Activated naive CD8-positive, alpha-beta T cell treated with anti-CD3 and anti-CD28 coated beads, Interleukin-2, amount 50 U/mL, for 24 hours (primary cell): ENCODE measurements at regions not wholly inside any gene's neighbourhood (a gene's known extent, or its start where the extent isn't known, plus 50 kb on each side); places are given as distances from the start of the nearest gene placed in this dataset.
"Not testable (repeated sequence)": the region's sequence is repeated elsewhere in the genome, so short reads cannot be mapped to it uniquely, and the experiment has no call there.

ENCODE experiments used
- ATAC-seq: fragments of 150-1000 bp; cut with Tn5 transposase; one replicate; pipeline ENCODE4 v1.10.0; 2021
- DNase-seq: peaks from one replicate; pipeline ENCODE4 v3.0.0; 2021
- H3K27ac Mint-ChIP-seq: one replicate; pipeline ENCODE4 v1.8.0; 2021; ENCODE audit warnings: mild to moderate bottlenecking, mixed read lengths
- H3K27me3 Mint-ChIP-seq: one replicate; pipeline ENCODE4 v1.8.0; 2021; ENCODE audit warnings: mixed read lengths
- H3K36me3 Mint-ChIP-seq: one replicate; pipeline ENCODE4 v1.8.0; 2021; ENCODE audit warnings: low read depth, mixed read lengths
- H3K4me1 Mint-ChIP-seq: one replicate; pipeline ENCODE4 v1.8.0; 2021; ENCODE audit warnings: mixed read lengths
- H3K4me3 Mint-ChIP-seq: one replicate; pipeline ENCODE4 v1.8.0; 2021; ENCODE audit warnings: mild to moderate bottlenecking, moderate library complexity, mixed read lengths
- H3K9me3 Mint-ChIP-seq: one replicate; pipeline ENCODE4 v1.8.0; 2021; ENCODE audit warnings: mixed read lengths

GRCh38 chr12:107511292-107511691 lies 174.3 kb upstream of the PWP1 start:
- no peak overlapping the region for H3K4me3 Mint-ChIP-seq
- H3K27ac Mint-ChIP-seq: no peak overlapping the region
- ATAC-seq: no peak
- H3K27me3 Mint-ChIP-seq: no peaks in the 10 kb centered on the region
- H3K4me1 Mint-ChIP-seq: peaks cover 13% of the 10 kb centered on the region
- no peak for DNase-seq
- H3K36me3 Mint-ChIP-seq: peaks cover 2% of the 10 kb centered on the region
- H3K9me3 Mint-ChIP-seq: peaks cover 4% of the 10 kb centered on the region

DNA sequence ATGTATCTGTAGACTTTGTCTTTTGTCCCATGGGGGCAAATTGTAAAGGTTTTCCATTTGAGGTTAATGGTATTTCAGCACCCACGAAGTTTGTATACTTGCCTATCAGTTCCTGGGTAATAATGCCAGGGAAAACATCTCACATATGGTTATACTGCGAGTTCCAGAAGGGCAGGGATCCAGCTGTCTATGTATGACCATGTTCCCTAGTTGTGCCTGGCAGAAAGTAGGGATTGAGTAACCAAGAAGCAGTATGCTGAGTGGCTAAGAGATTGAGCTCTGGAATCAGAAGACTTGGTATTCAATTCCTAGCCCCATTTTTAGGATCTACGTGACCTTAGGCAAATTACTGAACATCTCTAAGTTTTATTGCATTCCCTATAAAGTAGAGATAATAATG lies 173.2 kb upstream of the PWP1 start:
- Mint-ChIP-seq H3K36me3 (peaks cover 2% of the 10 kb centered on the region), H3K27ac (no peak overlapping the region), H3K9me3 (peaks cover 4% of the 10 kb centered on the region), H3K27me3 (no peaks in the 10 kb centered on the region), H3K4me3 (no peak overlapping the region), H3K4me1 (peaks cover 16% of the 10 kb centered on the region)
- ATAC-seq (no peak), DNase-seq (no peak)

DNA sequence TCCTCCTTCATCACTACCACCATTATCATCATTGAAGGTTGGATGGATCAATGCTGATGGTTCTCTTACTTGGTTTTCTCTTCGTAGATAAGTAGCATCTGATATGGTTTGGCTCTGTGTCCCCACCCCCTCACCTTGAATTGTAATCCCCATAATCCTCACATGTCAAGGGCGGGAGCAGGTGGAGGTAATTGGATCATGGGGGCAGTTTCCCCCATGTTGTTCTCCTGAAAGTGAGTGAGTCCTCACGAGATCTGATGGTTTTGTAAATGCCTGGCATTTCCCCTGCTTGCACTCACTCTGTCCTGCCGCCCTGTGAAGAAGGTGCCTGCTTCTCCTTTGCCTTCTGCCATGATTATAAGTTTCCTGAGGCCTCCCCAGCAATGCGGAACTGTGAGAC lies 172.4 kb upstream of the PWP1 start:
- Mint-ChIP-seq H3K36me3 (peaks cover 2% of the 10 kb centered on the region), H3K27me3 (no peaks in the 10 kb centered on the region), H3K4me1 (peaks cover 16% of the 10 kb centered on the region), H3K4me3 (no peak overlapping the region), H3K9me3 (peaks cover 4% of the 10 kb centered on the region), H3K27ac (no peak overlapping the region)
- ATAC-seq: no peak
- DNase-seq: no peak

- ATAC-seq (no peak), DNase-seq (no peak)
- Mint-ChIP-seq H3K4me3 (no peak overlapping the region), H3K9me3 (peaks cover 6% of the 10 kb centered on the region), H3K27ac (no peak overlapping the region), H3K36me3 (peaks cover 2% of the 10 kb centered on the region), H3K4me1 (peaks cover 16% of the 10 kb centered on the region), H3K27me3 (no peaks in the 10 kb centered on the region)
Observed at GRCh38 chr12:107513636-107514400, 171.8 kb upstream of the PWP1 start.

GRCh38 chr12:107514887-107515445 lies 170.6 kb upstream of the PWP1 start:
- Mint-ChIP-seq H3K27ac (peak overlapping the region; percentile 76), H3K36me3 (peaks cover 6% of the 10 kb centered on the region), H3K9me3 (peaks cover 8% of the 10 kb centered on the region), H3K4me1 (peaks cover 16% of the 10 kb centered on the region), H3K27me3 (no peaks in the 10 kb centered on the region), H3K4me3 (no peak overlapping the region)
- DNase-seq: no peak
- peak; percentile 9 for ATAC-seq

GRCh38 chr12:107515446-107515958 lies 170.1 kb upstream of the PWP1 start:
- peaks cover 8% of the 10 kb centered on the region for H3K9me3 Mint-ChIP-seq
- no peaks in the 10 kb centered on the region for H3K27me3 Mint-ChIP-seq
- peaks cover 16% of the 10 kb centered on the region for H3K4me1 Mint-ChIP-seq
- H3K4me3 Mint-ChIP-seq: no peak overlapping the region
- peak; percentile 92 for ATAC-seq
- peaks cover 10% of the 10 kb centered on the region for H3K36me3 Mint-ChIP-seq
- H3K27ac Mint-ChIP-seq: peak overlapping the region; percentile 76
- DNase-seq: peak; percentile 34

DNA sequence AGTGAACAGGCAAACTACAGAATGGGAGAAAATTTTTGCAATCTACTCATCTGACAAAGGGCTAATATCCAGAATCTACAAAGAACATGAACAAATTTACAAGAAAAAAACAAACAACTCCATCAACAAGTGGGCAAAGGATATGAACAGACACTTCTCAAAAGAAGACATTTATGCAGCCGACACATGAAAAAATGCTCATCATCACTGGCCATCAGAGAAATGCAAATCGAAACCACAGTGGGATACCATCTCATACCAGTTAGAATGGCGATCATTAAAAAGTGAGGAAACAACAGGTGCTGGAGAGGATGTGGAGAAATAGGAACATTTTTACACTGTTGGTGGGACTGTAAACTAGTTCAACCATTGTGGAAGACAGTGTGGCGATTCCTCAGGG lies 167.8 kb upstream of the PWP1 start:
- DNase-seq, H3K9me3 Mint-ChIP-seq, H3K27me3 Mint-ChIP-seq, ATAC-seq, H3K4me3 Mint-ChIP-seq, H3K27ac Mint-ChIP-seq: not testable (repeated sequence)
- Mint-ChIP-seq H3K4me1 (peaks cover 16% of the 10 kb centered on the region), H3K36me3 (peaks cover 18% of the 10 kb centered on the region)

DNA sequence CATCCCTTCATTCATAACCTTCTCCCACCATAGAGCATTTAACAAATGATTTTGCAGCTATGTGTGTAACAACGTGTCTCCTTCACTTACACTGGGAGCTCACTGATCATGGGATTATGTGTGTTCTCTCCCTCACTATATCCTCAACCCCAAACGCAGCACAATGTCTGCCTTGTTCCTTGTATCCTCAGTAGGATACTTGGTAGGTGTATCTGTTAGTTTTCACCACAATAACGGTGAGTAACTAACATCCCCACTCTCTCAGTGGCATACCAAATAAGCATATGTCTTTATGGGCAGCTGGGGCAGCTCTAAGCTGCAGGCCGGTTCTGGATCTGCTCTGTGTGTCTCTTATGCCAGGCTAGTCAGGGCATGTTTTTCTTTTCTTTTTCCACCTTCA lies 166.7 kb upstream of the PWP1 start:
- peaks cover 18% of the 10 kb centered on the region for H3K36me3 Mint-ChIP-seq
- no peak for DNase-seq
- H3K4me1 Mint-ChIP-seq: peaks cover 16% of the 10 kb centered on the region
- no peak for ATAC-seq
- no peaks in the 10 kb centered on the region for H3K27me3 Mint-ChIP-seq
- H3K27ac Mint-ChIP-seq: no peak overlapping the region
- H3K9me3 Mint-ChIP-seq: peaks cover 8% of the 10 kb centered on the region
- H3K4me3 Mint-ChIP-seq: no peak overlapping the region

DNA sequence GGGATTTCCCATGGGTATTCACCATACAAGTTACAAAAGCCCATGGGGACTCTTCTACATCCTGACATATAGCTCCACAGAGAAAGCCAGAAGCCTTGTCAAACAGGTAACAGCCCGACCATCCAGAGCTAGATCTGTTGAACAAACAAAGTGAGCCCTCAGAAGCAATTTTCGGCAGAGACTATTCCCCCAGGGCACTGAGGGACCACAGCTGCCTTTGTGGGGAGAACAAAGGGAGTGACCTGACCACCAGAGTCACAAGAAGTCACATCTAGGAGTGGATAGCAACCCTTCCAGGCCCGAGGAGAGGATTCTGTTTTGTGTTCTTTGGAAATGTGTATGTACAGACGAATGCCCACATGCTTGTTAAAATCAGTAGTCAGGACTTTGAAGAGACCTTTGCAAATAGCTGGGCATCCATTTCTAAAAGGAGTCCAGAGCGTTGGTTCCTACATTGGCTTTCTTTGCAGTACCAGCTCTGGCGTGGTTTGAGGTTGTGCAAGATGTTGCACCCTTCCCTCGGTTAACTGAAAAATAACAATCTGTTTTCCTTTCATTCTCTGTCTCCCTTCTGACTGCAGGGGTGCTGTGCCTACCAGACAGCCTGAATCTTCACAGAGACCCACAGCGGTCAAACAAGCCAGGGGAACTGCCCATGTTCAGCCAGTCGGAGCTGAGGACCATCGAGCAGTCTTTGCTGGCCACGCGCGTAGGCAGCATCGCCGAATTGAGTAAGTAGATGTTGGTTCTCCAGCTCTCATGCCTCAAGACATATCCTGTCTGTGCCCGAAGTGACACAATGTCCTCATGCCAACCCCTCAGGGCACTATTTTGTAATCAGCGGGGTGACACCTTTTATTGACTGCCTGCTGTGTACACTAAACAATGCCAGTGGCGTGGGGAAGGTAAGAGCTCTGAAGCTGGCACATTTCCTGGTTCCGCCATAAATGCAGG lies 165.4 kb upstream of the PWP1 start:
- H3K4me1 Mint-ChIP-seq: peaks cover 17% of the 10 kb centered on the region
- DNase-seq (no peak), ATAC-seq (no peak)
- no peak overlapping the region for H3K27ac Mint-ChIP-seq
- H3K36me3 Mint-ChIP-seq: peaks cover 18% of the 10 kb centered on the region
- peaks cover 8% of the 10 kb centered on the region for H3K9me3 Mint-ChIP-seq
- no peaks in the 10 kb centered on the region for H3K27me3 Mint-ChIP-seq
- H3K4me3 Mint-ChIP-seq: no peak overlapping the region

DNA sequence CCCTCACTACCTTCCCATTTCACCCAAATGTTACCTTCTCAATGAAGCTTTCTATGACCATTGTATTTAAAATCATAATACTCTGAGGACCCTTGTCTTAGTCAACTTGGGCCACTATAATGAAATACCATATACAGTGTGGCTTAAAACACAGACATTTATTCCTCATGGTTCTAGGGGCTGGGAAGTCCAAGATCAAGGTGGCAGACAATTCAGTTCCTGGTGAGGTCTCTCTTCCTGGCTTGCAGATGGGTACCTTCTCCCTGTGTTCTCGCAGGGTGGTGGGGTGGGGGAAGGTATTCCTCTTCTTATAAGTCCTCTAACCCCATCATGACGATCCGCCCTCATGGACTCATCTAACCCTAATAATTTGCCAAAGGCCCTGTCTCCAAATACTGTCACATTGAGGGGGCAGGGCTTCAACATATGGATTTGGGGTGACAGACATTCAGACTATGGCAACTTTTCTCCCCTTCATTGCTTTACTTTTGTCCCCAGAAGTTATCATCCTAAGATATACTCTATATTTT lies 163.7 kb upstream of the PWP1 start:
- Mint-ChIP-seq H3K4me3 (no peak overlapping the region), H3K27me3 (no peaks in the 10 kb centered on the region), H3K36me3 (peaks cover 16% of the 10 kb centered on the region), H3K27ac (no peak overlapping the region), H3K4me1 (peaks cover 15% of the 10 kb centered on the region), H3K9me3 (peaks cover 4% of the 10 kb centered on the region)
- ATAC-seq (no peak), DNase-seq (no peak)

DNA sequence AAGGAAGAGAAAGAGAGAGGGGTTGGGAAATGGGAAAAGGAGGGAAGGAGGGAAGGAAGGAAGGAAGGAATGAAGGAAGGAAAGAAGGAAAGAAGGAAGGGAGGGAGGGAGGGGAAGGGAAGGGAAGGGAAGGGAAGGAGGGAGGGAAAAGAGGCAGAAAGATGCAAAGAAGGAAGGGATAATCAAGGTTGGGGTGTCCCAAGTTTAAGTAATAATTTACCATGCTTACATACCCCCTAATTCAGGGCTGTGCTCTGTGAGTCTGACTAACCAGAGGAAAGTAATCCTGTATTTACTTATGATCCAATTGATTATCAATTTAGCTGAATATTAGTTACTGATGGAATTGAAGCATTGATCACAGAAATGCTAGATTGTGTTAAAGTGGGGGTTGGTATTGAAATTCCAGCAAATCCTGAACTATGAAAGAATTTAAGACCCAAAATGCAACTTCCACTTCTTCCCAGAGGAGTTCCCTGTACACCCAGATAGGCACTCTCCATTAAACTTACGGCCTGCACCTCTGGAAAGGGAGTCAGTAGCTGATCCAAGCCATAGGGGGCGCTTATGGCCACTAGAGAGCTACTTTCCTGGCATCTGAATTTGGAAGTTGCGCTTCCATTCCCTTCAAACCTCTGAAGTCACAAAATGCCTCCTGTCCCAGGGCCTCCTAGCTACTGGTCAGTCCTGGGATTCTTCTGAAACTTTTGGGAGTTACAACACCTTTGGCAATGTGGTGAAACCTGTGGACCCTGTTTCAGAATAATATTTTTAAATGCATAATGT lies 162.7 kb upstream of the PWP1 start:
- no peak for ATAC-seq
- peaks cover 16% of the 10 kb centered on the region for H3K36me3 Mint-ChIP-seq
- H3K4me1 Mint-ChIP-seq: peaks cover 15% of the 10 kb centered on the region
- H3K9me3 Mint-ChIP-seq: peaks cover 4% of the 10 kb centered on the region
- H3K4me3 Mint-ChIP-seq: no peak overlapping the region
- H3K27ac Mint-ChIP-seq: no peak overlapping the region
- no peaks in the 10 kb centered on the region for H3K27me3 Mint-ChIP-seq
- DNase-seq: no peak

DNA sequence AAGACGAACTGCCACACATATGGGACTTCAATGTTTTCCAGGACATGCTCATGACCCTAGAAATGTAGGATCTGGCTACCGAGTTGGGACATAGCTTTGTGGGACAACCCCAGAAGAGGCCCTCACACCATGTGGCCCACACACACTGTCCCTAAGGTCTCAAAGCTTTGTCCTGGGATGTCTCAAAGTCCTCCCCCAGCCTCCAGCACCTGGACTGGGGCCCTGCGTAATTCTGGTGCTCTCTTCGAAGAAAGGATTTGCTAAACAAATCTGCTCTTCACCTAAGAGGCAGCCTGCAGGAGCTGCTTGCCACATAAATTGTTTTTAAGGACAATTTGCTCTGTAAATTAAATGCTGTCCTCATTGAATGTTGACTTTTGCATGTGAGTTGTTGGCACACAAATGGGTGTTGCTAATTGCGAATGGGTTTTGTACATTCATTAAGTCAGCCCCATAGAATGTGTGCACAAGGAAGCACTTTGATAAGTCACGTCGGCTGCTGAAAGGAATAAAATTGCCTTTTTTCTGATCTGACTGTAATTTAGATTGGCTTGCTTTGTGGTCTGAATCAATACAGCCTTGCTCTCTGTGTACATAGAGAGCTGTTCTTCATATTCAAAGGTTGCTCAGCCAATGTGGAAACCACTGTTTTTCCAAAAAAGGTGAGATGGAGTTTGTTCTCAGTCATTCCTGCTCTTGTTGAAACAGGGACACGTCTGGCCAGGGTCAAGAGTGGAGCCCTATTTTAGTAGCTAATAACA lies 161.6 kb upstream of the PWP1 start:
- DNase-seq (no peak), ATAC-seq (no peak)
- Mint-ChIP-seq H3K9me3 (peaks cover under 1% of the 10 kb centered on the region), H3K27ac (no peak overlapping the region), H3K27me3 (no peaks in the 10 kb centered on the region), H3K36me3 (peaks cover 16% of the 10 kb centered on the region), H3K4me1 (peaks cover 15% of the 10 kb centered on the region), H3K4me3 (no peak overlapping the region)

- H3K36me3 Mint-ChIP-seq: peaks cover 10% of the 10 kb centered on the region
- no peaks in the 10 kb centered on the region for H3K9me3 Mint-ChIP-seq
- DNase-seq: no peak
- peak; percentile 30 for ATAC-seq
- peaks cover 15% of the 10 kb centered on the region for H3K4me1 Mint-ChIP-seq
- H3K4me3 Mint-ChIP-seq: no peak overlapping the region
- H3K27ac Mint-ChIP-seq: no peak overlapping the region
- H3K27me3 Mint-ChIP-seq: no peaks in the 10 kb centered on the region
Observed at GRCh38 chr12:107525063-107525718, 160.4 kb upstream of the PWP1 start.
